ENCODE measurements at regions not wholly inside any gene's neighbourhood (a gene's known extent, or its start where the extent isn't known, plus 50 kb on each side); places are given as distances from the start of the nearest gene placed in this dataset.
"Not testable (repeated sequence)": the region's sequence is repeated elsewhere in the genome, so short reads cannot be mapped to it uniquely, and the experiment has no call there.

DNA sequence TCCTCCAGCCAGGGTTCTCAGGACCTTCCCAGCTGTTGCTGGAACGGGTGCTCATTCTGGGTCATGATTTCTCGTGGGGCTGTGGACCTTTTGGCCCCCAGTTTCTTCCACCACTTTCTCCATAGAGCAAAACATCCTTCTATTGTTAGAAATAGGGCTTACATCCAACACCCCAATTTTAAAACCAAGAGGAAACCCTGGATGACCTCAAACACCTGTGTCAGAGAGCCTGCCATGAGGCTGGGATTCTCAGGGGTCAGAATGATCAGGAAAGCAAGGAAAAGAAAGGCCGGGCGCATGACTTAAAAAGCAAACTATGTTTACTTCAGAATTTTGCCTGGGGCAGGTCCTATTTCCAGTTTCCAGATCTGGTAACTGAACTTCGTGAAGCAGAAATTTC lies 307.9 kb upstream of the MEIS1 start:
- intact Hi-C loops (cut with DNase I), result no loop called here
- no peak for DNase-seq (ENCODE audit: low spot score)

DNA sequence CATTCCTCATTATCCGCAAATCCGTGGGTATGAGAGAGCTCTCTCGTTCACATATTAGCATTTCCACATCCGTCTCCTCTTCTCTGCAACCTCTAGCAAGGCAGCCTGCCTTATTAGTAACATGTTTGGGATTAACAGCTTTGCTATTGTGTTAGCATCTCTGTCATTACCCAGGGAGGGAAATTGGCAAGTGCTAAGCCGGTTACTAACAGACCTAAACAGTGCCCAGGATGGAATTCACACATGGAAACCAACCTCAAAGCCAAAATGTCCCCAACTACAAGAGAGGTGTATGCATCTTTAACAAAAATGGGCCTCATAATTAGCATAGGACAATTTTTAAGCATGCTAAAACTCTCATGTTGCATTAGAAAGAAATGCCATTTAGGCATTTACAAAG lies 309.0 kb upstream of the MEIS1 start:
- intact Hi-C loops (cut with DNase I), result no loop called here
- no peak for DNase-seq (ENCODE audit: low spot score)

DNA sequence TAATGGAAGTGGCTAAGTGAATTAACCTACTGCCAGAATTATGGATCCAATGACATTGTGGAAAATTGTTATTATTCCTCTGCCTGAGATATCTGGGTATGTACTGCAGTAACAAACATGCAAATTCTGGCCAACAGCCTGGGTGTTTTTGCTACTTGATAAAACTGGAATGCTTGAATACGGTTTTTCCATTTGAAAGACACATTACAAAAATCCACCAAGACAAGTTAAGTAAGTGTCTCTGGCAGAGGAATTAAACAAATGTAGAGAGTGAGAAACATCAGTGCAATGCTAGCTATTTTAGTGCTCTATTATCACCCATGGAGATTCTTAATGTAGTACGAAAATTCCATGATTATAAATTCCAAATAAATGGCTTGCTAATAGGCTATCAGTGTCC lies 312.4 kb upstream of the MEIS1 start:
- intact Hi-C loops (cut with DNase I), result no loop called here
- DNase-seq (ENCODE audit: low spot score), result no peak

DNA sequence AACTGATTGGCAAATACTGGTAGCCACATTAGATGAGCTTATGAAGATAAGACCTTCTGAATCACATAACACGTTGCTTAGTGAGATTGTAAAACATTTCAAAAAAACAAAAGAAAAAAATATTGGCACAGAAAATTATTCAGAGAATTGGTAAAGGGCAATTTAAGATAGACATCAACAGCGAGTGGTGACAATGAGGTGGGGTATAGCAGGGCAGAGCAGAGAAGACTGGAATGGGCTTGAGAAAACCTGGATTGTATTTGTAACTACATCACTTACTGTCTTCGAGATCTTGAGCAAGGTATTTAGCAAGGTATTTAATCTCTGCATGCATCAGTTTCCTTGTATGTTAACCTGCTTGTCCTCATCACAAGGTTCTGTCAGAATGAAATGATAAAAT lies 313.0 kb upstream of the MEIS1 start:
- intact Hi-C loops (cut with DNase I), result no loop called here
- DNase-seq (ENCODE audit: low spot score), result no peak

- DNase-seq (ENCODE audit: low spot score), result no peak
Observed at GRCh38 chr2:66113988-66114625, 320.8 kb upstream of the MEIS1 start.

DNA sequence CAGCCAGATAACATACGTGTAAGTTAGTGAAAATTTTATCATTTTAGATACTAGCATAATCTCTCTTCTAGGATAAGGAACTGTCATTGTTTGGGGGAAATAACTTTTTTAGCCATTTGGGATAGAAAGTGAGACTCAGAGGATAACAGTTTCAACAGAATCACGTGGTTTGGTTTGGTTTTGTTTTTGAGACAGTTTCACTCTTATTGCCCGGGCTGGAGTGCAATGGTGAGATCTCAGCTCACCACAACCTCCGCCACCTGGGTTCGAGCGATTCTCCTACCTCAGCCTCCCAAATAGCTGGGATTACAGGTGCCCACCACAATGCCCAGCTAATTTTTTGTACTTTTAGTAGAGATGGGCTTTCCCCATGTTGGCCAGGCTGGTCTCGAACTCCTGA lies 323.2 kb upstream of the MEIS1 start:
- intact Hi-C loops (cut with DNase I), result no loop called here
- DNase-seq (ENCODE audit: low spot score), result no peak

More at GRCh38 chr2:66113988-66114625, 320.8 kb upstream of the MEIS1 start:
- intact Hi-C loops (cut with DNase I), result no loop called here

DNA sequence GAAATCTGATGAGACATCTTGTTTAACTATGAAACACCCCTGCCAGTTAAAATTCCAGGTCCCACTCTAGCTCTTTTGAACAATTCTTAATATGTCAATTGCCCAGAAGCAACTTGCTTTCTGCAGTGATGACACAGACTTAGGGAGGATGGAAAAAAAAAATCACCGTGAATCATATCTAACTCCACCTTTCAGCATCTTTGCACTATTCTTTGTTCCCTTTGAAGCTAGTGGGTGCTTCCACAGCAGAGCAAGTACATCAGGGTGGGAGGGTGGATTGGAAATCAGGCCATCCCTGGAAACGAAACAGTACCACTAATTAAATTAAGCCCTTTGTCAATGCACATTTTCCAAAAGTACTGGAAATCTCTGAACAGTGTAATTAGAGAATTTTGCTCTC lies 324.3 kb upstream of the MEIS1 start:
- DNase-seq (ENCODE audit: low spot score), result no peak
- intact Hi-C loops (cut with DNase I), result no loop called here

- intact Hi-C loops (cut with DNase I), result no loop called here
- DNase-seq (ENCODE audit: low spot score), result no peak
Observed at GRCh38 chr2:66110086-66110485, 324.8 kb upstream of the MEIS1 start.

GRCh38 chr2:66109419-66109818 lies 325.5 kb upstream of the MEIS1 start:
- intact Hi-C loops (cut with DNase I), result no loop called here
- DNase-seq (ENCODE audit: low spot score), result no peak

GRCh38 chr2:66105066-66105753 lies 329.7 kb upstream of the MEIS1 start:
- intact Hi-C loops (cut with DNase I), result no loop called here
- DNase-seq (ENCODE audit: low spot score), result no peak

DNA sequence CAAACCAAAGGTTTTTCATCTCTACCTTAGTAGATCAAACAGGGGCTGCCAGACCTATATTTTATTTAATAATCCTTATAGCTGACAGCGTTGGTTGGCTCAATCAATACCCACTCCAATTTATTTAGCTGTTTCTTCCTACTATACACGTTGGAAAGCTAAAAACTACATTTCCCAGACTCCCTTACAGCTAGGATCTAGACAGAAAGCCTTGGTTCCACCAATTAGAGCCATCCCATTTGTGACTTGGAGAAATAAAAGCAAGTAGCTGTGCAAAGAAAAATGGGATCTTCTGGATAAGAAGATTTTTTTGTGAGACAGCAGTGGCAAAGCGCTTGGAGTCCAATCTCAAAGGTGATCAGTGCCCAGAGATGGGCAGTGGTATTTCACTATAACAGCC lies 331.3 kb upstream of the MEIS1 start:
- intact Hi-C loops (cut with DNase I), result no loop called here
- no peak for DNase-seq (ENCODE audit: low spot score)

GRCh38 chr2:66101206-66101605 lies 333.7 kb upstream of the MEIS1 start:
- DNase-seq (ENCODE audit: low spot score), result no peak
- intact Hi-C loops (cut with DNase I), result no loop called here

- no peak for DNase-seq (ENCODE audit: low spot score)
- intact Hi-C loops (cut with DNase I), result no loop called here
Observed at GRCh38 chr2:66095820-66096345, 339.0 kb upstream of the MEIS1 start.

GRCh38 chr2:66094689-66095088 lies 340.2 kb upstream of the MEIS1 start:
- intact Hi-C loops (cut with DNase I); DNase-seq (ENCODE audit: low spot score): not testable (repeated sequence)

DNA sequence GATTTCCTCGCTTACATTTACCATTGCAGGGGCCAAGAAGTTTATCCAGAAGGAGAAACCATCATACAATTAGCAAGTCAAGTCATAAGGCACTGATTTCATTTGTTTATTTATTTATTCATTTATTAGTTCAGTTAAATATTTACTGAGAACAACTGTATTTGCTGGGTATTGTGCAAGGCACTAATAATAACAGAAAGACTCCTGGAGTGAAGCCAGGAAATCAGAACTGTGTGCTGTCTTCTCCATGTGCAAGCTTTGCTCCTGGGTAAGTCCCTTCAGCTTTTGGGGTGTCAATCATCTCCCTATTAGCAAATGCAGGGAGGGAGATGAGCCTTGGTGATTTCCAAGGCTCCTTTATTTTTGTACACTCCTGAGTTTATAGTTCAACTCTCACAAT lies 341.6 kb upstream of the MEIS1 start:
- intact Hi-C loops (cut with DNase I), result no loop called here
- DNase-seq (ENCODE audit: low spot score), result no peak

DNA sequence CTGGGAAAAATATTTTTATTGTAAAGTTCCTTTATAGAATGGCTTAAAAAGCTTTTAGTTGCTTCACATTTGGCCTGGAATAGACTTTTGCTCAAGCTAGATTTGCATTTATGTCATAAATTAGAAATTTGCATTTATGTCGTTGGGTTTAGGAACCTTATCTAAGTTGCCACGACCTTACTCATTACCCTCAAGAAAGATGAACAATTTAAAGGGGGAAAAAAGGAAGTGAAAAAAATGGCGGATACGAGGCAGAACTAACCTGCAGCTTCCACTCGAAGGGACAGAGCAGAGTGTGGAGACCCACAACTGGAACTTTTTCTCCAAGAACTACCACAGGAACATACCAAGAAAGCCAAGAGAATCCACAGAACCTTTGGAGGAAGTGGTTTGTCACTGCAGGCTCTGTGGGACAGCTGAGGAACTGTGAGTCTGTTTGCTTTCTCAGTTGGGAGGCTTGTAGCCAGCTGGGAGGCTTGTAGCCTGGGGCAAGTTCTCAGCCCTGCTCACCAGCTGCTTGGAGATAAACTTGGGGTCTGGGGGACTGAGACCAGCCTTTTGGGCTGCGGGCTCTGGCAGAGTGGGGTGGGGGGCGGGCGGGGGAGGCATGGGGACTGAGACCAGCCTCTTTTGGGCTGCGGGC lies 349.9 kb upstream of the MEIS1 start:
- no peak for DNase-seq (ENCODE audit: low spot score)
- intact Hi-C loops (cut with DNase I), result no loop called here

DNA sequence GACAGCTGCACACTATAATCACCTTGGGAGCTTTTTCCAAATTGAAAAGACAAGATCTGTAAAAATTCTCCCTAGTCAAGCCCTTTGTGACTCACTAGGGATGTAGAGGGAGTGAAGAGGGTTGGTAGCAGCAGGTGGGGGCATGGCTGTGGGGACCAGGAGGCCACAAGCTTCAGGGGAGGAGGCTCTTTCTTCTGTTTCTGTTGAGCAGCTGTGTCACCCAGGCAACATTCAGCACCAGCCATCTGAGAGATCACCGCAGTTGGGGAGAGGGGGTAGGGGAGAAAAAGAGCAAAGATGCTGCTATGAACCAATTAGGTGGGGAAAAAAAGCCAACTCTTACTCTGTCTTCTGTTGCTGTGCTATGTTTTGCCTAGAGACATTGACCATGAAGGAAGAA lies 352.3 kb upstream of the MEIS1 start:
- intact Hi-C loops (cut with DNase I), result no loop called here

GRCh38 chr2:66080127-66080526 lies 354.8 kb upstream of the MEIS1 start:
- intact Hi-C loops (cut with DNase I), result no loop called here
- no peak for DNase-seq (ENCODE audit: low spot score)

More for the DNA sequence above, 352.3 kb upstream of the MEIS1 start:
- no peak for DNase-seq (ENCODE audit: low spot score)

DNA sequence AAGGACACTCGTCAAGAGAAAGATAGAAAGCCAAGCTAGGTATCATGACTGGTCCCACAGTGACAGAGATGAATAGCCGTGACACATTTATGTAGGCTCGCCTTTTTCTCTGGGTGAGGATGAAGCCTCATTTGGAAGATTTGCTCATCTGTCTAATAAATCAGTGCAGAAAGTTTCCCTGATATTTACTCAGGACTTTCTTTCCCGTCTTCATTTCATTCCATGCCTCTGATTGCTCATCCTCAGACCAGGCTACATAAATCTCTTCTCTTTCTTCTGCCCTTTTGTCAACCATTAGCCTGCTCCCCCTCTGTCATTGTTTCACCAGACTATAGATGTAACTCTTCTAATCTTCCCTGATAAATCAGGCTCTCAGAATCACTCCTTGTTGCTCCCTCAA lies 361.8 kb upstream of the MEIS1 start:
- DNase-seq (ENCODE audit: low spot score), result no peak
- intact Hi-C loops (cut with DNase I), result no loop called here

- intact Hi-C loops (cut with DNase I), result no loop called here
- no peak for DNase-seq (ENCODE audit: low spot score)
Observed at GRCh38 chr2:66070721-66071602, 364.0 kb upstream of the MEIS1 start.
